Hepatocyte (in vitro differentiated cells): ENCODE measurements at regions not wholly inside any gene's neighbourhood (a gene's known extent, or its start where the extent isn't known, plus 50 kb on each side); places are given as distances from the start of the nearest gene placed in this dataset.

Experiments used
- DNase-seq: peaks from one replicate; pipeline ENCODE4 v3.0.0-alpha.2; 2016; ENCODE audit warnings: low spot score
- H2AFZ ChIP-seq: fragments of 200-600 bp; sonication (generic); 2 replicates; pipeline ENCODE4 v1.6.0; 2016; ENCODE audit warnings: antibody characterized with exemption, mild to moderate bottlenecking
- H3K27ac ChIP-seq: fragments of 200-600 bp; sonication (generic); 2 replicates; pipeline ENCODE4 v1.5.1; 2016; ENCODE audit warnings: mild to moderate bottlenecking
- H3K27me3 ChIP-seq: fragments of 200-600 bp; sonication (generic); 2 replicates; pipeline ENCODE4 v1.6.1; 2016
- H3K36me3 ChIP-seq: fragments of 200-600 bp; sonication (generic); replicated peaks from 2 replicates; pipeline ENCODE4 v1.5.1; 2016; ENCODE audit warnings: low read depth; ENCODE audit not compliant: insufficient read depth
- H3K4me1 ChIP-seq: fragments of 200-600 bp; sonication (generic); 2 replicates; pipeline ENCODE4 v1.5.1; 2016; ENCODE audit warnings: mild to moderate bottlenecking, moderate library complexity; ENCODE audit not compliant: insufficient read depth
- H3K4me2 ChIP-seq: fragments of 200-600 bp; sonication (generic); 2 replicates; pipeline ENCODE4 v1.6.0; 2016
- H3K4me3 ChIP-seq: fragments of 200-600 bp; sonication (generic); 2 replicates; pipeline ENCODE4 v1.5.1; 2016; ENCODE audit warnings: mild to moderate bottlenecking
- H3K79me2 ChIP-seq: fragments of 200-600 bp; sonication (generic); 2 replicates; pipeline ENCODE4 v1.6.0; 2017; ENCODE audit warnings: mild to moderate bottlenecking
- H3K9me2 ChIP-seq: fragments of 200-600 bp; sonication (generic); replicated peaks from 2 replicates; pipeline ENCODE4 v1.6.0; 2017; ENCODE audit warnings: mild to moderate bottlenecking; ENCODE audit not compliant: insufficient read depth
- H3K9me3 ChIP-seq: fragments of 200-600 bp; sonication (generic); 2 replicates; pipeline ENCODE4 v1.5.1; 2016; ENCODE audit warnings: low read depth, mild to moderate bottlenecking
- H4K20me1 ChIP-seq: fragments of 200-600 bp; sonication (generic); 2 replicates; pipeline ENCODE4 v1.6.0; 2016; ENCODE audit warnings: mild to moderate bottlenecking; ENCODE audit not compliant: insufficient read depth, poor library complexity, severe bottlenecking
- EZH2 ChIP-seq: fragments of 200-600 bp; sonication (generic); IDR thresholded peaks from 2 replicates; pipeline ENCODE4 v1.6.1; 2016; ENCODE audit warnings: antibody characterized with exemption, mild to moderate bottlenecking, borderline replicate concordance
- EZH2phosphoT487 ChIP-seq: fragments of 200-600 bp; sonication (generic); IDR thresholded peaks from one replicate; pipeline ENCODE4 v1.6.1; 2018; ENCODE audit warnings: antibody characterized with exemption, mild to moderate bottlenecking, low read depth, moderate library complexity; ENCODE audit not compliant: unreplicated experiment, severe bottlenecking
- WGBS: methylation state at CpG from one replicate; pipeline ENCODE4 v1.1.6; 2016; ENCODE audit warnings: low lambda C conversion rate; ENCODE audit errors: missing lambda C conversion rate; 5-methylcytosine and 5-hydroxymethylcytosine counted together
- TF ChIP-seq, protein P1 (sequence below): fragments of 200-600 bp; sonication (generic); IDR thresholded peaks from 2 replicates; pipeline ENCODE4 v1.5.1; 2016; ENCODE audit warnings: antibody characterized with exemption, mild to moderate bottlenecking; ENCODE audit not compliant: poor library complexity

DNA sequence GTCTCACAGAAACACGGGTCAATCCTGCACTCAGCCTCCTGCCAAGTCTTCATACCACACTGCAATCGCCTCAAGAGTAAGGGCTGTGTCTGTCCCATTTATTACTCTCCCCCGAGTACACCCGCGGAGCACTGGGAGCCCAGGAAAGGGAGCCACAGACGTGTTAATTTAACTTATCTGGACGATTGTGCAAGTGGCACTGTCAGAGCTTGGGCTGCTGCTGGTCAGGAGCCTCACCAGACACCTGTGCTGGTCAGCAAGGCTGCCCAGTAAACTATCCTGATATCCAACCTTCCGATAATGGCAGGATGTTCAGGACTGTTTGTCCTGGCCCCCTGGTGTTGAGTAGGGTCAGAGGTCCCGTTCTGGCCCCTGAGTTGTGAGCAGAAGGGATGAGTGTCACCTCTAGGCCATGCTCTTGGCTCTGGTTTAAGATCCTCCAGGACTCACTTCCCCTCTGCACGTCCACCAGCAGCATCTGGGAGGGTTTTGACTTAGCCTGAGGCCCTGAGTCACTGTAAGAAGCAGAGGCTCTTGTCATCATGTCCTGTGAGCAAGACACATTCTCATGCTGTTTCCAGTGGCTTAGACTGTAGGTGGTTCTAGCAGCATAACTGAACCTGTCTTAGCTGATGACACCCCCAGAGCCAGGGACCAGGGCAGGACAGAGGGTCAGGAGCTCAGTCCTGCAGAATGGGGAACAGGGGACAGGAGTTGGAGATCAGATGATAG lies 82.5 kb upstream of the ARL4C start:
- H2AFZ ChIP-seq, result no peak overlapping the region
- no peak for DNase-seq
- no peak overlapping the region for H3K27ac ChIP-seq
- no peak overlapping the region for H3K4me3 ChIP-seq
- no peaks in the 10 kb centered on the region for H3K79me2 ChIP-seq
- H4K20me1 ChIP-seq, result no peaks in the 10 kb centered on the region
- no peaks in the 10 kb centered on the region for H3K36me3 ChIP-seq
- no peaks in the 10 kb centered on the region for H3K9me3 ChIP-seq
- TF ChIP-seq, protein P1, sequence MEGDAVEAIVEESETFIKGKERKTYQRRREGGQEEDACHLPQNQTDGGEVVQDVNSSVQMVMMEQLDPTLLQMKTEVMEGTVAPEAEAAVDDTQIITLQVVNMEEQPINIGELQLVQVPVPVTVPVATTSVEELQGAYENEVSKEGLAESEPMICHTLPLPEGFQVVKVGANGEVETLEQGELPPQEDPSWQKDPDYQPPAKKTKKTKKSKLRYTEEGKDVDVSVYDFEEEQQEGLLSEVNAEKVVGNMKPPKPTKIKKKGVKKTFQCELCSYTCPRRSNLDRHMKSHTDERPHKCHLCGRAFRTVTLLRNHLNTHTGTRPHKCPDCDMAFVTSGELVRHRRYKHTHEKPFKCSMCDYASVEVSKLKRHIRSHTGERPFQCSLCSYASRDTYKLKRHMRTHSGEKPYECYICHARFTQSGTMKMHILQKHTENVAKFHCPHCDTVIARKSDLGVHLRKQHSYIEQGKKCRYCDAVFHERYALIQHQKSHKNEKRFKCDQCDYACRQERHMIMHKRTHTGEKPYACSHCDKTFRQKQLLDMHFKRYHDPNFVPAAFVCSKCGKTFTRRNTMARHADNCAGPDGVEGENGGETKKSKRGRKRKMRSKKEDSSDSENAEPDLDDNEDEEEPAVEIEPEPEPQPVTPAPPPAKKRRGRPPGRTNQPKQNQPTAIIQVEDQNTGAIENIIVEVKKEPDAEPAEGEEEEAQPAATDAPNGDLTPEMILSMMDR, result no peak
- no peak for TF ChIP-seq EZH2phosphoT487
- TF ChIP-seq EZH2, result no peak
- no peaks in the 10 kb centered on the region for H3K9me2 ChIP-seq
- no peaks in the 10 kb centered on the region for H3K27me3 ChIP-seq
- H3K4me2 ChIP-seq, result no peak overlapping the region
- H3K4me1 ChIP-seq, result peaks cover 8% of the 10 kb centered on the region
- WGBS, result 83% methylated on average over 10 of the region's 10 CpGs

DNA sequence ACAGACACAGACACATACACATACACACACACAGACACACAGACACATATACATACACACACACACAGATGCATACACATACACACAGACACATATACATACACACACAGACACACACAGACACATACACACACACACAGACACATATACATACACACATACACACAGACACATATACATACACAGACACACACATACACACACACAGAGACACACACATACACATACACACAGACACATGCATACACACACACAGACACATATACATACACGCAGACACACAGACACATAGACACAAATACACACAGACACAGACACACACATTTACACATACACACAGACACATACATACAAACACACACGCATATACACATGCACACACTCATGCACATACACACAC lies 81.5 kb upstream of the ARL4C start:
- WGBS, result 94% methylated on average over 2 of the region's 2 CpGs
- DNase-seq, result no peak
- no peaks in the 10 kb centered on the region for H3K36me3 ChIP-seq
- no peak for TF ChIP-seq EZH2
- TF ChIP-seq EZH2phosphoT487, result no peak
- TF ChIP-seq, protein P1, result no peak
- no peaks in the 10 kb centered on the region for H4K20me1 ChIP-seq
- no peaks in the 10 kb centered on the region for H3K9me3 ChIP-seq
- H3K4me3 ChIP-seq, result no peak overlapping the region
- H3K79me2 ChIP-seq, result no peaks in the 10 kb centered on the region
- H3K9me2 ChIP-seq, result no peaks in the 10 kb centered on the region
- H2AFZ ChIP-seq, result no peak overlapping the region
- H3K27me3 ChIP-seq, result no peaks in the 10 kb centered on the region
- H3K4me2 ChIP-seq, result no peak overlapping the region
- H3K27ac ChIP-seq, result no peak overlapping the region
- peaks cover 8% of the 10 kb centered on the region for H3K4me1 ChIP-seq

DNA sequence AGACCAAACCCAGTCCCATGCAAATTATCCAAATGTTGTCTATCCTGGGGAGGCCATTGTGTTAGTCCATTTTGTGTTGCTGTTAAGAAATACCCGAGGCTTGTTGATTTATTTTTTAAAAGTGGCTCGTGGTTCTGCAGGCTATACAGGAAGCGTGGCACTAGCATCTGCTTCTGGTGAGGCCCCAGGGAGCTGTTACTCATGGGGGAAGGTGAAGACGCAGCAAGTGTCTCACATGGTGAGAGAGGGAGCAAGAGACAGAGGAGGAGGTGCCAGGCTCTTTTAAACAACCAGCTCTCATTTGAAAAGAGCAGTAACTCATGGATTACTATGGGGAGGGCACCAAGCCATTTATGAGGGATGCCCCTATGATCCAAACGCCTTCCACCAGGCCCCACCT lies 80.3 kb upstream of the ARL4C start:
- Histone ChIP-seq H4K20me1 (no peaks in the 10 kb centered on the region), H3K27ac (no peak overlapping the region), H2AFZ (no peak overlapping the region), H3K4me1 (peaks cover 8% of the 10 kb centered on the region), H3K4me2 (no peak overlapping the region), H3K79me2 (no peaks in the 10 kb centered on the region), H3K9me3 (no peaks in the 10 kb centered on the region), H3K9me2 (no peaks in the 10 kb centered on the region), H3K27me3 (no peaks in the 10 kb centered on the region), H3K36me3 (no peaks in the 10 kb centered on the region), H3K4me3 (no peak overlapping the region)
- DNase-seq, result no peak
- TF ChIP-seq EZH2phosphoT487 (no peak), EZH2 (no peak)
- TF ChIP-seq, protein P1, result no peak
- WGBS, result 57% methylated on average over 5 of the region's 5 CpGs
